Sigmoid colon (tissue), 6 donors: ENCODE measurements at regions not wholly inside any gene's neighbourhood (a gene's known extent, or its start where the extent isn't known, plus 50 kb on each side); places are given as distances from the start of the nearest gene placed in this dataset.
A peak's percentile ranks its signal among the peaks of the same experiment; 100 is the strongest.

Experiments
- DNase-seq: peaks from one replicate; pipeline ENCODE4 v3.0.0-alpha.2; 2019
- H3K27ac ChIP-seq, 4 donors: fragments of 200-600 bp; sonication (generic); one replicate each; pipeline ENCODE4 v1.5.1; 2016 to 2019; ENCODE audit warnings: mild to moderate bottlenecking in 1 of 4
- H3K27me3 ChIP-seq, 3 donors: fragments of 200-600 bp; sonication (generic); one replicate each; pipeline ENCODE4 v1.5.1; 2019; ENCODE audit warnings: mild to moderate bottlenecking in 1 of 3
- H3K36me3 ChIP-seq, 4 donors: fragments of 200-600 bp; sonication (generic); one replicate each; pipeline ENCODE4 v1.5.1; 2016 to 2019
- H3K4me1 ChIP-seq, 4 donors: fragments of 200-600 bp; sonication (generic); one replicate each; pipeline ENCODE4 v1.5.1; 2017 to 2019
- H3K4me3 ChIP-seq, 4 donors: fragments of 200-600 bp; sonication (generic); one replicate each; pipeline ENCODE4 v1.5.1; 2017 to 2019; ENCODE audit warnings: mild to moderate bottlenecking in 2 of 4, moderate library complexity in 1 of 4
- H3K9me3 ChIP-seq, 4 donors: fragments of 200-600 bp in 3 of 4; sonication (generic) in 3 of 4; one replicate each; pipeline versions ENCODE4 v1.5.1 to v1.6.1; 2013 to 2019
- CTCF ChIP-seq, 4 experiments: fragments of 450-650 bp in 3 of 4; fragments of 200-600 bp in 1 of 4; IDR thresholded peaks; one replicate each; pipeline ENCODE4 v1.5.1; 2016 to 2019; ENCODE audit warnings: antibody characterized with exemption in 4 of 4, mild to moderate bottlenecking in 3 of 4, moderate library complexity in 2 of 4
- EP300 ChIP-seq, 4 donors: sonication (generic); formaldehyde crosslinking; IDR thresholded peaks; one replicate each; pipeline ENCODE4 v1.6.1; 2017; ENCODE audit warnings: antibody characterized with exemption in 4 of 4
- POLR2A ChIP-seq, 2 donors: fragments of 450-650 bp; IDR thresholded peaks; one replicate each; pipeline ENCODE4 v1.6.1; 2016; ENCODE audit warnings: antibody characterized with exemption in 2 of 2, mild to moderate bottlenecking in 2 of 2, moderate library complexity in 2 of 2
- POLR2AphosphoS5 ChIP-seq, 4 donors: sonication (generic); formaldehyde crosslinking; IDR thresholded peaks; one replicate each; pipeline ENCODE4 v1.6.1; 2017; ENCODE audit warnings: antibody characterized with exemption in 4 of 4
- WGBS, 2 donors: extraction: QIAGEN DNeasy Blood & Tissue Kit; methylation state at CpG; one replicate each; pipeline ENCODE4 v1.1.7; 2013; 5-methylcytosine and 5-hydroxymethylcytosine counted together
- intact Hi-C: fragments of 100-400 bp; cut with DNase I; formaldehyde crosslinking; loops from one replicate; pipeline ENCODE4 v1.15.1; 2023
- donor health status: healthy with polysubstance abuse.
- donor health status: healthy.

DNA sequence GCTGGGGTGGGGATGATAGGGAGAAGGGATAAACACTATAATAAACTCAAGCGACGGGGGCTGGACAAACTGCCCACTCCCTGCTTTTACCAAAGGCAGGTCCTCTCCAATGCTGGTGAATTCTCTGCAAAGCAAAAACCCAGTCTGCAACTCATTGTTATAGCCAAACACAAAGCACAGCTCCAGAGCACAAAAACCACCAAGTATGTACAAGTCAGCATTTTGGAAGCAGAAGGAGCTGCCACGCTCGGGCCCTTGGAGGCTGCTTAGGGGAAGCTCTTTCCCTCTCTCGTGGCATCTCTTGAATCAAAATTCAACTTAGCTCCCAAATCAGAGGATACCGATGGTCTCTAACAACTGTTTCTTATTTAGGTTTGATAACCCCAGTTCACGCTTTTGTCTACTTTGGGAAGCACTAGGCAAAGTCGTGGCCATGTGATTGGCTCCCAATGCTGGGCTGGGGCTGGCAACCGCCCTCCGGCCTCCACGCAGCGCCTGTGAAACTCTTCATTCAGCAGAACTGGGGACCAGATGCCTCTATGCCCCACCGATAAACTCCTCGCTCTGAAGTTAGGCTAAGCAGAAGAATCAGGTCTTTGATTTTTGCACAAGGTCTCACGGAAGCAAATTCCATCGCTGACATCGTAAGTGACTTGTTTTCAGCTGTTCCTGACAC lies 158.5 kb upstream of the FOXN3 start:
- no peak for DNase-seq
- TF ChIP-seq CTCF (IDR thresholded peaks at IDR 0.05) (no peak), POLR2AphosphoS5 (IDR thresholded peaks at IDR 0.05) (no peak), POLR2A (IDR thresholded peaks at IDR 0.05) (no peak), EP300 (IDR thresholded peaks at IDR 0.05) (no peak)
- no peaks in the 10 kb centered on the region for H3K36me3 ChIP-seq
- intact Hi-C loops: no loop called here
- H3K4me3 ChIP-seq: no peak overlapping the region
- no peaks in the 10 kb centered on the region for H3K27me3 ChIP-seq
- H3K4me1 ChIP-seq: peaks cover 0 to 20% (median 6%) of the 10 kb centered on the region in 4 donors
- peak overlapping the region in 1 of 4 donors; percentile 71 for H3K27ac ChIP-seq
- WGBS, 2 donors: 92 to 95% methylated on average over 17 of the region's 17 CpGs
- H3K9me3 ChIP-seq: no peaks in the 10 kb centered on the region

DNA sequence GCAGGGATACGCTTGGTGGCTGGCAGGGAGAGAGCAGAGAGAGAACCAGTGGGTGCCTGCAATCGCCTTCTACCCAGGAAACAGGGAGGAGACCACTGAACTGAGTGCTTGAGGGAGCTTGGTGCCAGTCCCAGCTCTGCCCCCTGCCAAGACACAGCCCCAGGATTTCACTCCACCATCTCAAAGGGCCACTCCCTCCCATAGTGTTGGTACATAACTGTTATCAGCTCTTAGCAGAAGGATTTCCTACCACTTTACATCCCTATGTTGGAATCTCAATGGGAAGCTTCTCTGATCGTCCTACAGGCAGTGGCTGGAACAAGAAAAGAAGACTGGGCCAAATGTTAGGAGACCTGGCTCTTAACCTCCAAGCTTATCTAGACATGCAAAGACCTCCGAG lies 157.4 kb upstream of the FOXN3 start:
- TF ChIP-seq POLR2AphosphoS5 (IDR thresholded peaks at IDR 0.05) (no peak), CTCF (IDR thresholded peaks at IDR 0.05) (no peak), POLR2A (IDR thresholded peaks at IDR 0.05) (no peak), EP300 (IDR thresholded peaks at IDR 0.05) (no peak)
- Histone ChIP-seq H3K27ac (no peak overlapping the region), H3K9me3 (no peaks in the 10 kb centered on the region), H3K4me3 (no peak overlapping the region), H3K4me1 (peaks cover 0 to 20% (median 6%) of the 10 kb centered on the region in 4 donors), H3K36me3 (no peaks in the 10 kb centered on the region), H3K27me3 (no peaks in the 10 kb centered on the region)
- 90 to 91% methylated on average over 4 of the region's 4 CpGs for whole genome bisulfite sequencing, 2 donors
- DNase-seq: no peak
- intact Hi-C loops: no loop called here

DNA sequence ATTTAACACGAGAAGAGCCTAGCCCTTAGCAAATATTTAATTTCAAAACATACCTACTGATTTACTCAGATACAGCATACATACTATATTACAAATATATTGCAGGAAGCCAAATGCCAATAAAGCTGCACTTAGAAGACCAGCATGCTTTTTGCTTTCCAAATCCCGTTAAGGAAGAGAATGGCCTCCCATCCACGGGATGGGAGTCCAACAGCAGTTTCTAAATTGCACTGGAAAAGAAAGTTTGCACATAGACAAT lies 156.3 kb upstream of the FOXN3 start:
- no peak for DNase-seq
- H3K36me3 ChIP-seq: no peaks in the 10 kb centered on the region
- peaks cover 0 to 13% (median 5%) of the 10 kb centered on the region in 4 donors for H3K4me1 ChIP-seq
- TF ChIP-seq POLR2AphosphoS5 (IDR thresholded peaks at IDR 0.05) (no peak), EP300 (IDR thresholded peaks at IDR 0.05) (no peak), CTCF (IDR thresholded peaks at IDR 0.05) (no peak), POLR2A (IDR thresholded peaks at IDR 0.05) (no peak)
- no peak overlapping the region for H3K4me3 ChIP-seq
- intact Hi-C loops: no loop called here
- WGBS, 2 donors: 19 to 72% methylated on average over 3 of the region's 3 CpGs
- no peaks in the 10 kb centered on the region for H3K9me3 ChIP-seq
- H3K27ac ChIP-seq: no peak overlapping the region
- H3K27me3 ChIP-seq: no peaks in the 10 kb centered on the region

DNA sequence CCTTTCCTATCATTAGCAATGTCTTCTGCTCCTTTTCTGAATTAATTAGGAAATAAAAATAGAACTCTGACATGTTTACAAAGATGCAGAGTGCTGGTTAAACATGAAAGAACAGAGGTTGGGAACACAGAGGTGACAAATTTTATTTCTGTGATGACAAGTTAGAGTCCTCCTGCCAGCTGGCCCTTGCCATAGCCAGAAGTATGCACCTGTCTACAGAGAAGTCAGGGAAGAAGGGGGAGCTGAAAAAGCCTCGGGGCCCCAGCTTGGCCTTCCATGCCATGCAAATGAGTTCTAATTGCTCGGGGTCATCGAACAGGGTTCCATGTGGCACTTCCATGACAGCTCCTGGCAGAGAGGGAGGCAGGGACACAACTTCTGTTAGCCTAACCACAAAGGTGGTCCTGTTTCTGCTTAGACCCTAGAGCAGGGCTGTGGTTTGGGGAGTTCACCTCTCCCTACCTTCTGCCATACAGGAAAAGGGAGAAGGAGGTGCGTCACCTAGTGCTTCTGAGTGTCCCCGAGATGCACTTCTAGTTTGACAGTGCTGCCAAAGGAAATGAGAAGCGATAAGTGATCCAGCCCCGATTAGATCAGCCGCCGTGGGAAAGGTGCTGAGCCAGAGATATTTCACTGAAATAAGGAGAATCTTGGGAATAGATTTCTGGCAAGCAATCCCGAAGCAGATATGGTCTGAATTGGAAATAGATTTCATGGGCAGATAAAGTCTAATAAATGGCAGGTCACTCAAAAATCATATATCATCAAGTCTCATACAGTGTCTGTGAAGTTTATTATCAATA lies 155.8 kb upstream of the FOXN3 start:
- Histone ChIP-seq H3K4me3 (no peak overlapping the region), H3K27ac (no peak overlapping the region), H3K27me3 (no peaks in the 10 kb centered on the region), H3K9me3 (no peaks in the 10 kb centered on the region), H3K4me1 (peaks cover 0 to 13% (median 4%) of the 10 kb centered on the region in 4 donors), H3K36me3 (no peaks in the 10 kb centered on the region)
- TF ChIP-seq POLR2AphosphoS5 (IDR thresholded peaks at IDR 0.05): no peak
- no peak for TF ChIP-seq EP300 (IDR thresholded peaks at IDR 0.05)
- TF ChIP-seq POLR2A (IDR thresholded peaks at IDR 0.05): no peak
- TF ChIP-seq CTCF (IDR thresholded peaks at IDR 0.05): no peak
- no peak for DNase-seq
- intact Hi-C loops: no loop called here
- 27 to 69% methylated on average over 10 of the region's 10 CpGs for WGBS, 2 donors
